Breast epithelium (tissue), 3 donors: ENCODE measurements at regions not wholly inside any gene's neighbourhood (a gene's known extent, or its start where the extent isn't known, plus 50 kb on each side); places are given as distances from the start of the nearest gene placed in this dataset.

Source experiments
- POLR2A ChIP-seq: fragments of 450-650 bp; IDR thresholded peaks from one replicate; pipeline ENCODE4 v1.6.1; 2016; ENCODE audit warnings: antibody characterized with exemption, mild to moderate bottlenecking, moderate library complexity
- POLR2AphosphoS5 ChIP-seq, 3 donors: sonication (generic); formaldehyde crosslinking; IDR thresholded peaks; one replicate each; pipeline ENCODE4 v1.6.1; 2017; ENCODE audit warnings: antibody characterized with exemption in 3 of 3
- TF ChIP-seq, protein P1 (sequence below), 3 donors: fragments of 450-650 bp; IDR thresholded peaks; one replicate each; pipeline ENCODE4 v1.5.1; 2016 to 2017; ENCODE audit warnings: antibody characterized with exemption in 3 of 3, mild to moderate bottlenecking in 3 of 3, moderate library complexity in 3 of 3

DNA sequence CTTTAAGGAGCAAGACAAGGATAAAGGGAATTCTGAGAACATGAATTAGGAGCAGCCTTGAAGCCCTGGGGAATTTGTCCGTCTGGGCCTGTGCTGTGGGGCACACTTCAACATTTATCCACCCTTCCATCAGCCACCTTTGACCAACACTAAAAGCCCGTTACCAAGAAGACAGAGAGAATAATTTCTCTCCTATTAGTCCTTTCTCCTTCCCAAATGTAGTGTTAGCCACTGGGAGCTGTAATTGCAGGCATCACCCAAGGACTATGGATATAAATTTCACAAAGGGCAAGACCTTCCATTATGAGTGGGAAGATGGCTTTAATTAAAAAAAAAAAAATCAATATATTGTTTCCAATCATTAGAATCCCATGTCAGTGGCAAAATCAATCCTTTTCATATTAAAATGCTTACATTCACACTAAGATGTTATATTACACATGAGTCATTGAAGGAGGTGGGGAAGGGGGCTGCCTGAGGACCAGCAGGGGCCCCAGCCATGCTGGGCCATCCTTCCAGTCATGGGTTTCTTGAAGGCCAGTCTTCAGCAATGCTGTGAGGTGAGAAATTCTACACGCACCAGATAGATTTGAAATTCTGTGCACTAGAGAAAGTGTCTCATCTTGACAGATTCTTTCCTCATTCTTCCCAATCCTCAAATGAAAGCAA is 292.5 kb upstream of the NRP1 start:
- TF ChIP-seq POLR2A: no peak
- TF ChIP-seq, protein P1, sequence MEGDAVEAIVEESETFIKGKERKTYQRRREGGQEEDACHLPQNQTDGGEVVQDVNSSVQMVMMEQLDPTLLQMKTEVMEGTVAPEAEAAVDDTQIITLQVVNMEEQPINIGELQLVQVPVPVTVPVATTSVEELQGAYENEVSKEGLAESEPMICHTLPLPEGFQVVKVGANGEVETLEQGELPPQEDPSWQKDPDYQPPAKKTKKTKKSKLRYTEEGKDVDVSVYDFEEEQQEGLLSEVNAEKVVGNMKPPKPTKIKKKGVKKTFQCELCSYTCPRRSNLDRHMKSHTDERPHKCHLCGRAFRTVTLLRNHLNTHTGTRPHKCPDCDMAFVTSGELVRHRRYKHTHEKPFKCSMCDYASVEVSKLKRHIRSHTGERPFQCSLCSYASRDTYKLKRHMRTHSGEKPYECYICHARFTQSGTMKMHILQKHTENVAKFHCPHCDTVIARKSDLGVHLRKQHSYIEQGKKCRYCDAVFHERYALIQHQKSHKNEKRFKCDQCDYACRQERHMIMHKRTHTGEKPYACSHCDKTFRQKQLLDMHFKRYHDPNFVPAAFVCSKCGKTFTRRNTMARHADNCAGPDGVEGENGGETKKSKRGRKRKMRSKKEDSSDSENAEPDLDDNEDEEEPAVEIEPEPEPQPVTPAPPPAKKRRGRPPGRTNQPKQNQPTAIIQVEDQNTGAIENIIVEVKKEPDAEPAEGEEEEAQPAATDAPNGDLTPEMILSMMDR (IDR thresholded peaks at IDR 0.05): no peak
- no peak for TF ChIP-seq POLR2AphosphoS5 (IDR thresholded peaks at IDR 0.05)
